Fibroblast of peridontal ligament (primary cell): ENCODE measurements at regions not wholly inside any gene's neighbourhood (a gene's known extent, or its start where the extent isn't known, plus 50 kb on each side); places are given as distances from the start of the nearest gene placed in this dataset.
"Not testable (repeated sequence)": the region's sequence is repeated elsewhere in the genome, so short reads cannot be mapped to it uniquely, and the experiment has no call there.

ENCODE experiments used
- DNase-seq: peaks from one replicate; pipeline ENCODE4 v3.0.0-alpha.2; 2010; ENCODE audit errors: extremely low read depth

GRCh38 chr6:43886067-43886461 is 116.1 kb downstream of the VEGFA start:
- DNase-seq: no peak

GRCh38 chr6:43885399-43886066 is 115.5 kb downstream of the VEGFA start:
- DNase-seq: no peak

- DNase-seq: no peak
These were observed 114.6 kb downstream of the VEGFA start for GRCh38 chr6:43884652-43885022.

- DNase-seq: no peak
These were observed 114.0 kb downstream of the VEGFA start for GRCh38 chr6:43883847-43884651.

GRCh38 chr6:43882690-43883448 is 112.9 kb downstream of the VEGFA start:
- not testable (repeated sequence) for DNase-seq

GRCh38 chr6:43880236-43881137 is 110.5 kb downstream of the VEGFA start:
- DNase-seq: no peak

- no peak for DNase-seq
These were observed 109.7 kb downstream of the VEGFA start for GRCh38 chr6:43879722-43880121.

GRCh38 chr6:43878823-43879495 is 108.9 kb downstream of the VEGFA start:
- DNase-seq: no peak

- no peak for DNase-seq
These were observed 108.2 kb downstream of the VEGFA start for GRCh38 chr6:43878127-43878634.

GRCh38 chr6:43877463-43878126 is 107.6 kb downstream of the VEGFA start:
- no peak for DNase-seq

GRCh38 chr6:43877036-43877435 is 107.0 kb downstream of the VEGFA start:
- DNase-seq: no peak

- DNase-seq: no peak
These were observed 106.6 kb downstream of the VEGFA start for GRCh38 chr6:43876602-43877001.

- no peak for DNase-seq
These were observed 106.0 kb downstream of the VEGFA start for GRCh38 chr6:43875849-43876572.

GRCh38 chr6:43874814-43875590 is 105.0 kb downstream of the VEGFA start:
- DNase-seq: no peak

GRCh38 chr6:43873806-43874714 is 104.0 kb downstream of the VEGFA start:
- DNase-seq: no peak

GRCh38 chr6:43871933-43872332 is 101.9 kb downstream of the VEGFA start:
- DNase-seq: no peak

- DNase-seq: no peak
These were observed 101.3 kb downstream of the VEGFA start for GRCh38 chr6:43871284-43871683.

GRCh38 chr6:43870660-43871061 is 100.7 kb downstream of the VEGFA start:
- peak; percentile 39 for DNase-seq
